ENCODE measurements at regions not wholly inside any gene's neighbourhood (a gene's known extent, or its start where the extent isn't known, plus 50 kb on each side); places are given as distances from the start of the nearest gene placed in this dataset.

DNA sequence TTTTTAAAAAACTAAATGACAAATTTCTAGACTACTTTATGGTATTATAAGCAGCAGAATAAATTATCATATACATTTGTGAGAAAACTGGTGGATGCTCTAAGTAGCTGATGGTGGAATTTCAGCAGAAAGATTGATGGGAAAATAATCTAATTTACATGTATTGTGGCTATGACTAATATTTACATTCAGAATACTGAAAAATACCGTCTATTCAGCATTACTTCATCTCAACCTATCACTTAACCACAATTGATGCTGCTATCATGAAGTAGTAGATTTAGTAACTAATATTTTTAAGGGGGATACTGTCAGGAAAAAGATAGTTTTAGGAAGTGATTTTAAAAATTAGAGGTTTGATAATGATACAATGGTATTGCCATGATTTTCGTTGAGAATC, 137.9 kb downstream of the IFI44 start:
- TF ChIP-seq, protein P1, sequence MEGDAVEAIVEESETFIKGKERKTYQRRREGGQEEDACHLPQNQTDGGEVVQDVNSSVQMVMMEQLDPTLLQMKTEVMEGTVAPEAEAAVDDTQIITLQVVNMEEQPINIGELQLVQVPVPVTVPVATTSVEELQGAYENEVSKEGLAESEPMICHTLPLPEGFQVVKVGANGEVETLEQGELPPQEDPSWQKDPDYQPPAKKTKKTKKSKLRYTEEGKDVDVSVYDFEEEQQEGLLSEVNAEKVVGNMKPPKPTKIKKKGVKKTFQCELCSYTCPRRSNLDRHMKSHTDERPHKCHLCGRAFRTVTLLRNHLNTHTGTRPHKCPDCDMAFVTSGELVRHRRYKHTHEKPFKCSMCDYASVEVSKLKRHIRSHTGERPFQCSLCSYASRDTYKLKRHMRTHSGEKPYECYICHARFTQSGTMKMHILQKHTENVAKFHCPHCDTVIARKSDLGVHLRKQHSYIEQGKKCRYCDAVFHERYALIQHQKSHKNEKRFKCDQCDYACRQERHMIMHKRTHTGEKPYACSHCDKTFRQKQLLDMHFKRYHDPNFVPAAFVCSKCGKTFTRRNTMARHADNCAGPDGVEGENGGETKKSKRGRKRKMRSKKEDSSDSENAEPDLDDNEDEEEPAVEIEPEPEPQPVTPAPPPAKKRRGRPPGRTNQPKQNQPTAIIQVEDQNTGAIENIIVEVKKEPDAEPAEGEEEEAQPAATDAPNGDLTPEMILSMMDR (IDR thresholded peaks at IDR 0.05; ENCODE audit: low read length) = no peak
- no peak for TF ChIP-seq EZH2 (optimal IDR thresholded peaks at IDR 0.05; ENCODE audit: low read depth, low read length)
